MM.1S (cell line): ENCODE measurements at regions not wholly inside any gene's neighbourhood (a gene's known extent, or its start where the extent isn't known, plus 50 kb on each side); places are given as distances from the start of the nearest gene placed in this dataset.

Experiments
- CTCF ChIP-seq: fragments of 300-600 bp; sonication (generic); IDR thresholded peaks from 2 replicates; pipeline ENCODE4 v1.5.1; 2016; ENCODE audit warnings: antibody characterized with exemption, low read length, mixed read lengths
- EZH2phosphoT487 ChIP-seq: fragments of 300-600 bp; sonication (generic); IDR thresholded peaks from 2 replicates; pipeline ENCODE4 v1.6.1; 2018; ENCODE audit warnings: antibody characterized with exemption, low read length

GRCh38 chr7:155225516-155225915 lies 72.2 kb upstream of the INSIG1 start:
- TF ChIP-seq CTCF, result no peak
- TF ChIP-seq EZH2phosphoT487, result no peak
